ENCODE measurements at regions not wholly inside any gene's neighbourhood (a gene's known extent, or its start where the extent isn't known, plus 50 kb on each side); places are given as distances from the start of the nearest gene placed in this dataset.

DNA sequence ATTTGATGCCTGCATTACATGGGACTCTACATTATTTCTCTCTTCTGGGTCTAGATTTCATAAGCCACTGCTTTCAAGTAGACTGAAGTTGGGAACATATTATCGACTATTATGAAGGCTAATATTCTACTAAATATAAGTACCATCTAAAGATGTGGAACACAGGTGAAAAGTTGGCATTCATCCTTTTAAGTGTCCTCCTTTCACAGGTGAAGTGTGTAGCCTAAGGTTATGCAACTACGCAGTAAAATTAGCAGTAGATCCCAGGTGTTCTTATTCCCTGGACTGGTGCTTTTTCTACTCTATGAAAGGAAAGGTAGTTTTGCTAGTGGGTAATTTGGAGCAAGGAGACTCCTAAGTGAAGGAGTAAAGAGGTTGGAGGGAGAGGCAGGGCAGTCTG, 88.2 kb upstream of the DPP10 start:
- TF ChIP-seq CTCF (IDR thresholded peaks at IDR 0.05 in 4 of 5, conservative IDR thresholded peaks at IDR 0.05 in 1 of 5) (no peak), POLR2A (IDR thresholded peaks at IDR 0.05) (no peak)

Data from gastrocnemius medialis (tissue), 4 donors.